ENCODE measurements at regions not wholly inside any gene's neighbourhood (a gene's known extent, or its start where the extent isn't known, plus 50 kb on each side); places are given as distances from the start of the nearest gene placed in this dataset.

- no peak for DNase-seq
Measured at GRCh38 chr13:107144432-107144831, 576.5 kb upstream of the ARGLU1 start.

- no peak for DNase-seq
Measured at GRCh38 chr13:107141767-107142166, 573.8 kb upstream of the ARGLU1 start.

GRCh38 chr13:107139006-107139405 lies 571.1 kb upstream of the ARGLU1 start:
- DNase-seq = no peak

- DNase-seq = no peak
Measured at GRCh38 chr13:107138486-107138885, 570.5 kb upstream of the ARGLU1 start.

- DNase-seq = no peak
Measured at GRCh38 chr13:107133950-107134349, 566.0 kb upstream of the ARGLU1 start.

GRCh38 chr13:107130566-107130965 lies 562.6 kb upstream of the ARGLU1 start:
- no peak for DNase-seq

- no peak for DNase-seq
Measured at GRCh38 chr13:107124730-107125129, 556.8 kb upstream of the ARGLU1 start.

GRCh38 chr13:107124129-107124718 lies 556.3 kb upstream of the ARGLU1 start:
- DNase-seq = no peak

- DNase-seq = no peak
Measured at GRCh38 chr13:107121793-107122192, 553.9 kb upstream of the ARGLU1 start.

- DNase-seq = no peak
Measured at GRCh38 chr13:107119989-107120881, 552.3 kb upstream of the ARGLU1 start.

GRCh38 chr13:107118506-107118905 lies 550.6 kb upstream of the ARGLU1 start:
- no peak for DNase-seq

GRCh38 chr13:107117327-107118012 lies 549.5 kb upstream of the ARGLU1 start:
- DNase-seq = no peak

- no peak for DNase-seq
Measured at GRCh38 chr13:107113387-107113786, 545.5 kb upstream of the ARGLU1 start.

- no peak for DNase-seq
Measured at GRCh38 chr13:107111248-107111647, 543.3 kb upstream of the ARGLU1 start.

- DNase-seq = no peak
Measured at GRCh38 chr13:107104631-107105030, 536.7 kb upstream of the ARGLU1 start.

- no peak for DNase-seq
Measured at GRCh38 chr13:107102676-107103075, 534.7 kb upstream of the ARGLU1 start.

- DNase-seq = no peak
Measured at GRCh38 chr13:107099661-107100060, 531.7 kb upstream of the ARGLU1 start.

- DNase-seq = no peak
Measured at GRCh38 chr13:107097916-107098315, 530.0 kb upstream of the ARGLU1 start.

- DNase-seq = no peak
Measured at GRCh38 chr13:107095876-107096275, 527.9 kb upstream of the ARGLU1 start.

GRCh38 chr13:107091861-107092260 lies 523.9 kb upstream of the ARGLU1 start:
- DNase-seq = no peak

- no peak for DNase-seq
Measured at GRCh38 chr13:107091428-107091827, 523.5 kb upstream of the ARGLU1 start.

- no peak for DNase-seq
Measured at GRCh38 chr13:107088061-107088460, 520.1 kb upstream of the ARGLU1 start.

- DNase-seq = no peak
Measured at GRCh38 chr13:107079423-107080049, 511.6 kb upstream of the ARGLU1 start.
